ENCODE measurements at regions not wholly inside any gene's neighbourhood (a gene's known extent, or its start where the extent isn't known, plus 50 kb on each side); places are given as distances from the start of the nearest gene placed in this dataset.

- no peak for DNase-seq (ENCODE audit: low read depth)
- no peaks in the 10 kb centered on the region for H3K36me3 ChIP-seq (ENCODE audit: control insufficient read depth, insufficient read depth, low read length)
- CTCF ChIA-PET: interaction anchor here (1.0 kb wide), 1 partner anchor 16 kb away, joined by 3 read pairs; no protein-coding TSS in a partner anchor
- TF ChIP-seq CTCF (IDR thresholded peaks at IDR 0.05; ENCODE audit: insufficient read depth, low read depth, low read length): no peak
- H3K4me3 ChIP-seq (ENCODE audit: low read depth, low read length): no peak overlapping the region
- no peaks in the 10 kb centered on the region for H3K27me3 ChIP-seq (ENCODE audit: control insufficient read depth, insufficient read depth, low read length)
- POLR2A ChIA-PET: no interaction called here
Observed at GRCh38 chr12:87511371-87511770, 517.8 kb downstream of the C12orf50 start.

GRCh38 chr12:87509237-87509820 lies 519.9 kb downstream of the C12orf50 start:
- no peaks in the 10 kb centered on the region for H3K36me3 ChIP-seq (ENCODE audit: control insufficient read depth, insufficient read depth, low read length)
- POLR2A ChIA-PET: no interaction called here
- no peak overlapping the region for H3K4me3 ChIP-seq (ENCODE audit: low read depth, low read length)
- no peak for DNase-seq (ENCODE audit: low read depth)
- TF ChIP-seq CTCF (IDR thresholded peaks at IDR 0.05; ENCODE audit: insufficient read depth, low read depth, low read length): no peak
- no peaks in the 10 kb centered on the region for H3K27me3 ChIP-seq (ENCODE audit: control insufficient read depth, insufficient read depth, low read length)
- CTCF ChIA-PET: no interaction called here

GRCh38 chr12:87491598-87491997 lies 537.6 kb downstream of the C12orf50 start:
- Histone ChIP-seq H3K36me3 (ENCODE audit: control insufficient read depth, insufficient read depth, low read length) (no peaks in the 10 kb centered on the region), H3K4me3 (ENCODE audit: low read depth, low read length) (no peak overlapping the region), H3K27me3 (ENCODE audit: control insufficient read depth, insufficient read depth, low read length) (no peaks in the 10 kb centered on the region)
- no peak for TF ChIP-seq CTCF (IDR thresholded peaks at IDR 0.05; ENCODE audit: insufficient read depth, low read depth, low read length)
- ChIA-PET CTCF (no interaction called here), POLR2A (no interaction called here)
- no peak for DNase-seq (ENCODE audit: low read depth)

GRCh38 chr12:87491089-87491488 lies 538.1 kb downstream of the C12orf50 start:
- POLR2A ChIA-PET: no interaction called here
- no peak for TF ChIP-seq CTCF (IDR thresholded peaks at IDR 0.05; ENCODE audit: insufficient read depth, low read depth, low read length)
- DNase-seq (ENCODE audit: low read depth): no peak
- CTCF ChIA-PET: no interaction called here
- no peaks in the 10 kb centered on the region for H3K36me3 ChIP-seq (ENCODE audit: control insufficient read depth, insufficient read depth, low read length)
- H3K27me3 ChIP-seq (ENCODE audit: control insufficient read depth, insufficient read depth, low read length): no peaks in the 10 kb centered on the region
- no peak overlapping the region for H3K4me3 ChIP-seq (ENCODE audit: low read depth, low read length)

GRCh38 chr12:87469295-87469694 lies 559.9 kb downstream of the C12orf50 start:
- H3K36me3 ChIP-seq (ENCODE audit: control insufficient read depth, insufficient read depth, low read length): no peaks in the 10 kb centered on the region
- H3K4me3 ChIP-seq (ENCODE audit: low read depth, low read length): no peak overlapping the region
- no peaks in the 10 kb centered on the region for H3K27me3 ChIP-seq (ENCODE audit: control insufficient read depth, insufficient read depth, low read length)
- TF ChIP-seq CTCF (IDR thresholded peaks at IDR 0.05; ENCODE audit: insufficient read depth, low read depth, low read length): no peak
- DNase-seq (ENCODE audit: low read depth): no peak
- POLR2A ChIA-PET: no interaction called here
- CTCF ChIA-PET: interaction anchor here (0.6 kb wide), 1 partner anchor 15 kb away, joined by 3 read pairs; no protein-coding TSS in a partner anchor
